Mesothelial cell of epicardium (in vitro differentiated cells): ENCODE measurements at regions not wholly inside any gene's neighbourhood (a gene's known extent, or its start where the extent isn't known, plus 50 kb on each side); places are given as distances from the start of the nearest gene placed in this dataset.

Experiments
- DNase-seq, 2 experiments: peaks; one replicate each; pipeline ENCODE4 v3.0.0; 2021; ENCODE audit warnings: low spot score in 2 of 2; ENCODE audit not compliant: unreplicated experiment in 2 of 2
- H3K27ac Mint-ChIP-seq: 2 replicates; pipeline ENCODE4 v1.8.0; 2021; ENCODE audit warnings: mixed read lengths
- H3K27me3 Mint-ChIP-seq: 2 replicates; pipeline ENCODE4 v1.8.0; 2021; ENCODE audit warnings: low read depth, mixed read lengths
- H3K36me3 Mint-ChIP-seq: 2 replicates; pipeline ENCODE4 v1.8.0; 2021; ENCODE audit warnings: mixed read lengths
- H3K4me1 Mint-ChIP-seq: 2 replicates; pipeline ENCODE4 v1.8.0; 2021; ENCODE audit warnings: mixed read lengths
- H3K4me3 Mint-ChIP-seq: 2 replicates; pipeline ENCODE4 v1.8.0; 2021; ENCODE audit warnings: mild to moderate bottlenecking, moderate library complexity, mixed read lengths
- H3K9me3 Mint-ChIP-seq: 2 replicates; pipeline ENCODE4 v1.8.0; 2021; ENCODE audit warnings: mixed read lengths
- TF ChIP-seq, protein P1 (sequence below): fragments of 200-600 bp; sonication (generic); IDR thresholded peaks from one replicate; pipeline ENCODE4 v1.5.0; 2021; ENCODE audit warnings: antibody characterized with exemption; ENCODE audit not compliant: unreplicated experiment

DNA sequence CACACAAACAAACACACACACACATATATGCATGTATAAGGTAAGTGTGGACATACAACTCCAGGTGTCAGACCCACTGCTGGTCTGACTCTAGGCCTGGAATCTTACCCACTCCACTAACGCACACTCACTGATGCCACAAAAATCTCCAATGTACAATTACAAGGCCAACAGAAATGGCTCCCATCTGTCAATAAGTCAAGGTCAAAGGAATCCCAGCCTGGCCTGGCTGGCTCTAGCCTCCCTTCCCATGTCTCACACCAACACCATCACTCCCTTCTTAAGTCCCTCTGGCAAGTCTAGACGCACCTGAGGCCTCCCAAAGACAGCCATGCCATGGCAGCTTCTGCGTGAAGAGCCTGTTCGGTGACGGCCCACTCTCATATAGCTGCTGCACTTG, 99.2 kb upstream of the CDYL2 start:
- Mint-ChIP-seq H3K4me3 (no peak overlapping the region), H3K27me3 (peaks cover 6% of the 10 kb centered on the region), H3K27ac (no peak overlapping the region), H3K9me3 (no peaks in the 10 kb centered on the region), H3K4me1 (peaks cover 13% of the 10 kb centered on the region), H3K36me3 (no peaks in the 10 kb centered on the region)
- TF ChIP-seq, protein P1, sequence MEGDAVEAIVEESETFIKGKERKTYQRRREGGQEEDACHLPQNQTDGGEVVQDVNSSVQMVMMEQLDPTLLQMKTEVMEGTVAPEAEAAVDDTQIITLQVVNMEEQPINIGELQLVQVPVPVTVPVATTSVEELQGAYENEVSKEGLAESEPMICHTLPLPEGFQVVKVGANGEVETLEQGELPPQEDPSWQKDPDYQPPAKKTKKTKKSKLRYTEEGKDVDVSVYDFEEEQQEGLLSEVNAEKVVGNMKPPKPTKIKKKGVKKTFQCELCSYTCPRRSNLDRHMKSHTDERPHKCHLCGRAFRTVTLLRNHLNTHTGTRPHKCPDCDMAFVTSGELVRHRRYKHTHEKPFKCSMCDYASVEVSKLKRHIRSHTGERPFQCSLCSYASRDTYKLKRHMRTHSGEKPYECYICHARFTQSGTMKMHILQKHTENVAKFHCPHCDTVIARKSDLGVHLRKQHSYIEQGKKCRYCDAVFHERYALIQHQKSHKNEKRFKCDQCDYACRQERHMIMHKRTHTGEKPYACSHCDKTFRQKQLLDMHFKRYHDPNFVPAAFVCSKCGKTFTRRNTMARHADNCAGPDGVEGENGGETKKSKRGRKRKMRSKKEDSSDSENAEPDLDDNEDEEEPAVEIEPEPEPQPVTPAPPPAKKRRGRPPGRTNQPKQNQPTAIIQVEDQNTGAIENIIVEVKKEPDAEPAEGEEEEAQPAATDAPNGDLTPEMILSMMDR = no peak
- no peak for DNase-seq

GRCh38 chr16:80902306-80903110, 98.1 kb upstream of the CDYL2 start:
- DNase-seq = no peak
- no peaks in the 10 kb centered on the region for H3K36me3 Mint-ChIP-seq
- no peak overlapping the region for H3K4me3 Mint-ChIP-seq
- TF ChIP-seq, protein P1 = no peak
- no peaks in the 10 kb centered on the region for H3K27me3 Mint-ChIP-seq
- H3K27ac Mint-ChIP-seq = no peak overlapping the region
- H3K9me3 Mint-ChIP-seq = no peaks in the 10 kb centered on the region
- peaks cover 13% of the 10 kb centered on the region for H3K4me1 Mint-ChIP-seq

DNA sequence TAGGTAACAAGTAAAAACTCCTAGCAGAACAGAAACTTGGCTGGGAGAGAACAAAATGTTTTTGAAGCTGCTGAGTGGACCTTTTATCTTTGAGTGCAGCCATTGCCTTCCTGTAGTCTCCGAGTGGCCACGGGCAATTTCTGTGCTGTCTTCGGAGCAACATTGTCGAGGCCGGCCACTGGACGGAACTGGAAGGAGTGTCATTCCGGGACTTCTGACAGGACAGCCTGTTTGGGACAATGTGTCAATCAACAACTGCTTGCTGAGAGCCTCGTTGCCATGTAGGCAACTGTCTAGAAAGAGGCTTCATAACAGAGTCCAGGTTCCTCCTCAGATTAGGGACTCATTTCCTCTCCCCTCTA, 96.2 kb upstream of the CDYL2 start:
- peaks cover 13% of the 10 kb centered on the region for H3K4me1 Mint-ChIP-seq

GRCh38 chr16:80899809-80900592, 95.6 kb upstream of the CDYL2 start:
- H3K27me3 Mint-ChIP-seq = peaks cover 3% of the 10 kb centered on the region
- no peak overlapping the region for H3K4me3 Mint-ChIP-seq
- H3K4me1 Mint-ChIP-seq = peaks cover 13% of the 10 kb centered on the region
- H3K36me3 Mint-ChIP-seq = no peaks in the 10 kb centered on the region
- TF ChIP-seq, protein P1 = no peak
- no peaks in the 10 kb centered on the region for H3K9me3 Mint-ChIP-seq
- DNase-seq = no peak
- no peak overlapping the region for H3K27ac Mint-ChIP-seq

More for the DNA sequence above, 96.2 kb upstream of the CDYL2 start:
- TF ChIP-seq, protein P1 = no peak
- Mint-ChIP-seq H3K4me3 (no peak overlapping the region), H3K27ac (no peak overlapping the region), H3K9me3 (no peaks in the 10 kb centered on the region), H3K27me3 (no peaks in the 10 kb centered on the region), H3K36me3 (no peaks in the 10 kb centered on the region)
- no peak for DNase-seq

DNA sequence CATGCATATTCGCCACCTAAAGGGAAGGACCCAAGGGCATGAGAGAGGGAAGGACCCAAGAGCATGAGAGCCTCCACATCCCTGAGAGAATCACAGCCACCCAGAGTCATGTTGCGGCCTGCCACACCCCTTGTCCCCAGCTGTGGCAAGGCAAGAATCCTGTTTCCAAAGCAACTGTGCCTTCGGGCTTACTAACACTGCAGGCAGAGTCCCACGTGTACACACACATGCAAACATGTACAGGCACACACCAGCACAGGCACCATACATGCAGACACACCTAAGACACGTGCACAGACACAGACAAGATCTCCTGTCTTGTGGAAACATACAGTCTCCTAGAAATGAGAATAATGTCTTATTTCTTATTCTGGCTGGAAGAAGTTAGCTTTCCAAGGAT, 92.4 kb upstream of the CDYL2 start:
- Mint-ChIP-seq H3K9me3 (no peaks in the 10 kb centered on the region), H3K4me3 (no peak overlapping the region), H3K36me3 (no peaks in the 10 kb centered on the region), H3K27me3 (peaks cover 12% of the 10 kb centered on the region), H3K27ac (no peak overlapping the region), H3K4me1 (peaks cover 2% of the 10 kb centered on the region)
- TF ChIP-seq, protein P1 = no peak
- no peak for DNase-seq
